GM23338 (cell line): ENCODE measurements at regions not wholly inside any gene's neighbourhood (a gene's known extent, or its start where the extent isn't known, plus 50 kb on each side); places are given as distances from the start of the nearest gene placed in this dataset.

Experiments used
- ATAC-seq: fragments of 200-7000 bp; cut with Tn5 transposase; 3 replicates; pipeline ENCODE4 v1.9.1; 2020
- DNase-seq: peaks from one replicate; pipeline ENCODE4 v3.0.0-alpha.2; 2015; ENCODE audit warnings: low spot score
- H2AFZ ChIP-seq: fragments of 200-600 bp; sonication (generic); 2 replicates; pipeline ENCODE4 v1.8.0; 2016; ENCODE audit warnings: antibody characterized with exemption, mild to moderate bottlenecking, moderate library complexity
- H3F3A ChIP-seq: fragments of 200-600 bp; sonication (generic); replicated peaks from 2 replicates; pipeline ENCODE4 v1.8.0; 2017; ENCODE audit warnings: antibody characterized with exemption, mixed run types, low read depth
- H3K27ac ChIP-seq: fragments of 200-600 bp; sonication (generic); 2 replicates; pipeline ENCODE4 v1.6.1; 2016; ENCODE audit warnings: low read depth
- H3K27me3 ChIP-seq: fragments of 200-600 bp; sonication (generic); 2 replicates; pipeline ENCODE4 v1.8.0; 2016; ENCODE audit warnings: mild to moderate bottlenecking, mixed run types, moderate library complexity; ENCODE audit not compliant: insufficient read depth
- H3K36me3 ChIP-seq: fragments of 200-600 bp; sonication (generic); 2 replicates; pipeline ENCODE4 v1.8.0; 2016; ENCODE audit warnings: mild to moderate bottlenecking; ENCODE audit not compliant: insufficient read depth
- H3K4me1 ChIP-seq: fragments of 200-600 bp; sonication (generic); 2 replicates; pipeline ENCODE4 v1.8.0; 2016; ENCODE audit warnings: mild to moderate bottlenecking, moderate library complexity; ENCODE audit not compliant: insufficient read depth
- H3K4me2 ChIP-seq: fragments of 200-600 bp; sonication (generic); 2 replicates; pipeline ENCODE4 v1.7.1; 2017; ENCODE audit warnings: mixed run types
- H3K4me3 ChIP-seq: fragments of 200-600 bp; sonication (generic); 2 replicates; pipeline ENCODE4 v1.6.1; 2016; ENCODE audit warnings: mixed run types
- H3K79me2 ChIP-seq: fragments of 200-600 bp; sonication (generic); replicated peaks from 2 replicates; pipeline ENCODE4 v1.8.0; 2017; ENCODE audit warnings: mild to moderate bottlenecking; ENCODE audit not compliant: insufficient read depth
- H3K9me2 ChIP-seq: fragments of 200-600 bp; sonication (generic); 2 replicates; pipeline ENCODE4 v1.8.0; 2017; ENCODE audit not compliant: insufficient read depth
- H4K20me1 ChIP-seq: fragments of 200-600 bp; sonication (generic); replicated peaks from 2 replicates; pipeline ENCODE4 v1.8.0; 2017; ENCODE audit warnings: mild to moderate bottlenecking; ENCODE audit not compliant: insufficient read depth
- H3K27ac Mint-ChIP-seq: 2 replicates; pipeline ENCODE4 v1.8.0; 2020; ENCODE audit warnings: inconsistent platforms, mild to moderate bottlenecking, moderate library complexity, mixed read lengths
- H3K27me3 Mint-ChIP-seq: 3 replicates; pipeline ENCODE4 v1.8.0; 2022; ENCODE audit warnings: low read depth, mild to moderate bottlenecking, moderate library complexity, mixed read lengths, inconsistent platforms; ENCODE audit not compliant: insufficient read depth, poor library complexity
- H3K36me3 Mint-ChIP-seq: 3 replicates; pipeline ENCODE4 v1.8.0; 2021; ENCODE audit warnings: low read depth, mild to moderate bottlenecking, inconsistent platforms, moderate library complexity, mixed read lengths
- H3K4me1 Mint-ChIP-seq: 3 replicates; pipeline ENCODE4 v1.8.0; 2020; ENCODE audit warnings: mild to moderate bottlenecking, inconsistent platforms, mixed read lengths
- H3K4me3 Mint-ChIP-seq: 3 replicates; pipeline ENCODE4 v1.8.0; 2021; ENCODE audit warnings: moderate library complexity, mild to moderate bottlenecking, inconsistent platforms, mixed read lengths
- H3K9me3 Mint-ChIP-seq: 3 replicates; pipeline ENCODE4 v1.8.0; 2020; ENCODE audit warnings: moderate library complexity, mild to moderate bottlenecking, inconsistent platforms, mixed read lengths
- CREB1 ChIP-seq: fragments of 250-450 bp; sonication (Bioruptor Pico); IDR thresholded peaks from 2 replicates; pipeline ENCODE4 v1.5.0; 2020; ENCODE audit warnings: low read depth, mild to moderate bottlenecking, moderate library complexity
- CTCF ChIP-seq, 2 experiments: fragments of 200-600 bp in 1 of 2; sonication (generic) in 1 of 2; conservative IDR thresholded peaks; 2 replicates each; pipeline versions ENCODE4 v1.5.1 to v1.6.1; 2016 to 2017; ENCODE audit warnings: antibody characterized with exemption in 2 of 2, low read depth in 2 of 2, mild to moderate bottlenecking in 2 of 2, moderate library complexity in 1 of 2
- ETS1 ChIP-seq: IDR thresholded peaks from 2 replicates; pipeline ENCODE4 v1.6.1; 2016; ENCODE audit warnings: antibody characterized with exemption
- EZH2phosphoT487 ChIP-seq: fragments of 200-600 bp; sonication (generic); IDR thresholded peaks from one replicate; pipeline ENCODE4 v1.8.1; 2018; ENCODE audit warnings: antibody characterized with exemption; ENCODE audit not compliant: unreplicated experiment
- JUNB ChIP-seq: IDR thresholded peaks from one replicate; pipeline ENCODE4 v1.6.1; 2016; ENCODE audit warnings: antibody characterized with exemption; ENCODE audit not compliant: unreplicated experiment
- NANOG ChIP-seq: IDR thresholded peaks from 2 replicates; pipeline ENCODE4 v1.6.1; 2016; ENCODE audit warnings: antibody characterized with exemption, borderline replicate concordance
- POLR2AphosphoS5 ChIP-seq: IDR thresholded peaks from 2 replicates; pipeline ENCODE4 v1.6.1; 2016; ENCODE audit warnings: antibody characterized with exemption, low read depth
- ZNF114 ChIP-seq: fragments of 250-450 bp; sonication (Bioruptor Pico); IDR thresholded peaks from 2 replicates; pipeline ENCODE4 v1.5.0; 2020; ENCODE audit warnings: mild to moderate bottlenecking, moderate library complexity
- ZNF331 ChIP-seq: fragments of 250-450 bp; sonication (Bioruptor Pico); IDR thresholded peaks from 2 replicates; pipeline ENCODE4 v1.5.0; 2020; ENCODE audit warnings: low read depth, mild to moderate bottlenecking, moderate library complexity
- ZNF462 ChIP-seq: fragments of 250-450 bp; sonication (Bioruptor Pico); IDR thresholded peaks from 2 replicates; pipeline ENCODE4 v1.5.0; 2020; ENCODE audit warnings: mild to moderate bottlenecking, moderate library complexity

GRCh38 chr18:1435487-1435886, 530.8 kb downstream of the ADCYAP1 start:
- ATAC-seq: no peak
- Mint-ChIP-seq H3K27ac (no peak overlapping the region), H3K9me3 (no peaks in the 10 kb centered on the region), H3K27me3 (peaks cover 2% of the 10 kb centered on the region), H3K36me3 (no peaks in the 10 kb centered on the region), H3K4me3 (no peak overlapping the region), H3K4me1 (no peaks in the 10 kb centered on the region)
- Histone ChIP-seq H3F3A (no peaks in the 10 kb centered on the region), H4K20me1 (no peaks in the 10 kb centered on the region), H3K4me1 (no peaks in the 10 kb centered on the region), H3K4me3 (no peak overlapping the region), H3K27me3 (no peaks in the 10 kb centered on the region), H3K27ac (no peak overlapping the region), H2AFZ (no peak overlapping the region), H3K9me2 (no peaks in the 10 kb centered on the region), H3K79me2 (no peaks in the 10 kb centered on the region), H3K4me2 (no peak overlapping the region), H3K36me3 (no peaks in the 10 kb centered on the region)
- no peak for DNase-seq
- TF ChIP-seq ZNF462 (CRISPR knock-in tag): no peak
- TF ChIP-seq POLR2AphosphoS5: no peak
- TF ChIP-seq ZNF114 (CRISPR knock-in tag): no peak
- no peak for TF ChIP-seq CTCF (conservative IDR thresholded peaks at IDR 0.05; ENCODE audit: low read depth in 2 of 2)
- no peak for TF ChIP-seq JUNB
- no peak for TF ChIP-seq NANOG
- TF ChIP-seq ZNF331: no peak
- TF ChIP-seq ETS1: no peak
- no peak for TF ChIP-seq CREB1 (CRISPR knock-in tag)
- TF ChIP-seq EZH2phosphoT487: no peak
